OCI-LY1 (cell line): ENCODE measurements at regions not wholly inside any gene's neighbourhood (a gene's known extent, or its start where the extent isn't known, plus 50 kb on each side); places are given as distances from the start of the nearest gene placed in this dataset.

Source experiments
- H2AFZ ChIP-seq: fragments of 200-600 bp; sonication (generic), shearing (Covaris generic); 2 replicates; pipeline ENCODE4 v1.6.0; 2014; ENCODE audit warnings: antibody characterized with exemption, mild to moderate bottlenecking, low read length
- H3F3A ChIP-seq: fragments of 200-600 bp; sonication (generic), shearing (Covaris generic); 2 replicates; pipeline ENCODE4 v1.6.0; 2014; ENCODE audit warnings: mild to moderate bottlenecking, antibody characterized with exemption, low read length, moderate library complexity; ENCODE audit not compliant: insufficient read depth
- H3K27ac ChIP-seq: fragments of 200-600 bp; sonication (generic); 2 replicates; pipeline ENCODE4 v1.5.1; 2014; ENCODE audit warnings: low read length, mixed run types, mild to moderate bottlenecking, low read depth; ENCODE audit not compliant: poor library complexity, severe bottlenecking
- H3K27me3 ChIP-seq: fragments of 200-600 bp; sonication (generic); 2 replicates; pipeline ENCODE4 v1.6.0; 2014; ENCODE audit warnings: antibody characterized with exemption, mild to moderate bottlenecking, low read length, moderate library complexity; ENCODE audit not compliant: insufficient read depth
- H3K36me3 ChIP-seq: fragments of 200-600 bp; sonication (generic); 2 replicates; pipeline ENCODE4 v1.6.1; 2014; ENCODE audit warnings: mild to moderate bottlenecking, antibody characterized with exemption, low read length, moderate library complexity, mixed read lengths; ENCODE audit not compliant: insufficient read depth
- H3K4me1 ChIP-seq: fragments of 200-600 bp; sonication (generic); 2 replicates; pipeline ENCODE4 v1.5.1; 2014; ENCODE audit warnings: mild to moderate bottlenecking, low read length, moderate library complexity; ENCODE audit not compliant: insufficient read depth, severe bottlenecking
- H3K4me2 ChIP-seq: fragments of 200-600 bp; sonication (generic), shearing (Covaris generic); 2 replicates; pipeline ENCODE4 v1.6.1; 2014; ENCODE audit warnings: low read length
- H3K4me3 ChIP-seq: fragments of 200-600 bp; sonication (generic); 2 replicates; pipeline ENCODE4 v1.5.1; 2014; ENCODE audit warnings: low read length, low read depth, mild to moderate bottlenecking, mixed read lengths; ENCODE audit not compliant: poor library complexity, severe bottlenecking
- H3K79me2 ChIP-seq: fragments of 200-600 bp; shearing (Covaris generic); 2 replicates; pipeline ENCODE4 v1.6.1; 2016; ENCODE audit warnings: mixed run types, low read length, mixed read lengths; ENCODE audit not compliant: insufficient read depth
- H3K9ac ChIP-seq: fragments of 200-600 bp; sonication (generic), shearing (Covaris generic); 2 replicates; pipeline ENCODE4 v1.6.1; 2014; ENCODE audit warnings: mild to moderate bottlenecking, low read length, mixed read lengths
- H3K9me2 ChIP-seq: fragments of 200-600 bp; sonication (generic), shearing (Covaris generic); 2 replicates; pipeline ENCODE4 v1.6.1; 2014; ENCODE audit warnings: low read depth, mild to moderate bottlenecking, low read length, mixed read lengths
- H3K9me3 ChIP-seq: fragments of 200-600 bp; shearing (Covaris generic); 2 replicates; pipeline ENCODE4 v1.6.1; 2014; ENCODE audit warnings: low read length, mixed read lengths
- H4K20me1 ChIP-seq: fragments of 200-600 bp; sonication (generic), shearing (Covaris generic); 2 replicates; pipeline ENCODE4 v1.6.0; 2016; ENCODE audit warnings: mild to moderate bottlenecking, low read length; ENCODE audit not compliant: insufficient read depth
- EZH2 ChIP-seq: fragments of 200-600 bp; sonication (generic), shearing (Covaris generic); IDR thresholded peaks from 2 replicates; pipeline ENCODE4 v1.8.0; 2017; ENCODE audit warnings: borderline replicate concordance, mixed run types, mild to moderate bottlenecking, antibody characterized with exemption, low read length, moderate library complexity, mixed read lengths
- TF ChIP-seq, protein P1 (sequence below): fragments of 200-600 bp; sonication (generic), shearing (Covaris generic); IDR thresholded peaks from 2 replicates; pipeline ENCODE4 v1.5.1; 2017; ENCODE audit warnings: mild to moderate bottlenecking, antibody characterized with exemption, low read length, moderate library complexity, mixed read lengths

DNA sequence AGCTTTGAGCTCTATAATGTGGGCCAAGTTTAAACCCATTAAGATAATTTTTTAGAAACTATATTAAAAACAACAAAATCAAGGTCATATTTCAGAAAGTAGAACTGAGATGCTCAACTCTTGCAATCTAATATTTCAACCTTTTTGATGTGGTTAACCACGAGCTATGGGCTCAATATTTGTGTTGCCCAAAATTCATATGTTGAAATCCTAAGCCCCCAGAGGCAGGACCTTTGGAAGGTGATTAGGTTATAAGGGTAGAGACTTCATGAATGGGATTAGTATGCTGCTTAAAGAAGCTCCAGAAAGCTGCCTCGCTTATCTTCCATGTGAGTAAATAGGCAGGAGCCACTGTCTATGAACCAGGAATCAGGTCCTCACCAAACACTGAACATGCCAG is 284.4 kb downstream of the CRPPA start:
- no peak overlapping the region for H3K4me2 ChIP-seq
- no peaks in the 10 kb centered on the region for H3F3A ChIP-seq
- no peaks in the 10 kb centered on the region for H3K79me2 ChIP-seq
- no peak overlapping the region for H3K4me3 ChIP-seq
- no peaks in the 10 kb centered on the region for H3K9me3 ChIP-seq
- no peaks in the 10 kb centered on the region for H3K4me1 ChIP-seq
- no peaks in the 10 kb centered on the region for H3K27me3 ChIP-seq
- no peaks in the 10 kb centered on the region for H3K9me2 ChIP-seq
- no peak overlapping the region for H2AFZ ChIP-seq
- H4K20me1 ChIP-seq = no peaks in the 10 kb centered on the region
- no peak overlapping the region for H3K27ac ChIP-seq
- H3K36me3 ChIP-seq = no peaks in the 10 kb centered on the region
- no peak overlapping the region for H3K9ac ChIP-seq
- no peak for TF ChIP-seq EZH2
- TF ChIP-seq, protein P1, sequence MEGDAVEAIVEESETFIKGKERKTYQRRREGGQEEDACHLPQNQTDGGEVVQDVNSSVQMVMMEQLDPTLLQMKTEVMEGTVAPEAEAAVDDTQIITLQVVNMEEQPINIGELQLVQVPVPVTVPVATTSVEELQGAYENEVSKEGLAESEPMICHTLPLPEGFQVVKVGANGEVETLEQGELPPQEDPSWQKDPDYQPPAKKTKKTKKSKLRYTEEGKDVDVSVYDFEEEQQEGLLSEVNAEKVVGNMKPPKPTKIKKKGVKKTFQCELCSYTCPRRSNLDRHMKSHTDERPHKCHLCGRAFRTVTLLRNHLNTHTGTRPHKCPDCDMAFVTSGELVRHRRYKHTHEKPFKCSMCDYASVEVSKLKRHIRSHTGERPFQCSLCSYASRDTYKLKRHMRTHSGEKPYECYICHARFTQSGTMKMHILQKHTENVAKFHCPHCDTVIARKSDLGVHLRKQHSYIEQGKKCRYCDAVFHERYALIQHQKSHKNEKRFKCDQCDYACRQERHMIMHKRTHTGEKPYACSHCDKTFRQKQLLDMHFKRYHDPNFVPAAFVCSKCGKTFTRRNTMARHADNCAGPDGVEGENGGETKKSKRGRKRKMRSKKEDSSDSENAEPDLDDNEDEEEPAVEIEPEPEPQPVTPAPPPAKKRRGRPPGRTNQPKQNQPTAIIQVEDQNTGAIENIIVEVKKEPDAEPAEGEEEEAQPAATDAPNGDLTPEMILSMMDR = no peak

DNA sequence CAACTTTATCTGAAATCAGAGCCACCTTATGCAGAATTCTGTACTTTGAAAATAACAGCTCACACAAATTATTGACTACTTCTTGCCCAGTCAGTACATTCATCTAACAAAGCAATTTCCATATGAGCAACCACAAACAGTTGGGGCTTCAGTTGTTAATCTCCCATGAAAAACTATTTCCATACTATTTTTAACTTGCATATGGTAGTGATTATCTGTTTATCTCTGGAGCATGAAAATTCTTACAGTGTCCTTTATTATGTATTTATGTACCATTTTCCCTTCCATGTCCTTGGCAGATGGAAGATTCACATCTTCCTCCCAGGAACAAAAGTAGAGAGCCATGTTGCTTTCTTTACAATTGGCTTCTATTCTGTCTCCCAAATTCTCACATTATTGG is 285.7 kb downstream of the CRPPA start:
- Histone ChIP-seq H4K20me1 (no peaks in the 10 kb centered on the region), H2AFZ (no peak overlapping the region), H3K27ac (no peak overlapping the region), H3K4me3 (no peak overlapping the region), H3K27me3 (no peaks in the 10 kb centered on the region), H3K4me2 (no peak overlapping the region), H3K9me2 (no peaks in the 10 kb centered on the region), H3K79me2 (no peaks in the 10 kb centered on the region), H3K36me3 (no peaks in the 10 kb centered on the region), H3K4me1 (no peaks in the 10 kb centered on the region), H3K9me3 (no peaks in the 10 kb centered on the region), H3K9ac (no peak overlapping the region), H3F3A (no peaks in the 10 kb centered on the region)
- TF ChIP-seq EZH2 = no peak
- TF ChIP-seq, protein P1 = no peak

DNA sequence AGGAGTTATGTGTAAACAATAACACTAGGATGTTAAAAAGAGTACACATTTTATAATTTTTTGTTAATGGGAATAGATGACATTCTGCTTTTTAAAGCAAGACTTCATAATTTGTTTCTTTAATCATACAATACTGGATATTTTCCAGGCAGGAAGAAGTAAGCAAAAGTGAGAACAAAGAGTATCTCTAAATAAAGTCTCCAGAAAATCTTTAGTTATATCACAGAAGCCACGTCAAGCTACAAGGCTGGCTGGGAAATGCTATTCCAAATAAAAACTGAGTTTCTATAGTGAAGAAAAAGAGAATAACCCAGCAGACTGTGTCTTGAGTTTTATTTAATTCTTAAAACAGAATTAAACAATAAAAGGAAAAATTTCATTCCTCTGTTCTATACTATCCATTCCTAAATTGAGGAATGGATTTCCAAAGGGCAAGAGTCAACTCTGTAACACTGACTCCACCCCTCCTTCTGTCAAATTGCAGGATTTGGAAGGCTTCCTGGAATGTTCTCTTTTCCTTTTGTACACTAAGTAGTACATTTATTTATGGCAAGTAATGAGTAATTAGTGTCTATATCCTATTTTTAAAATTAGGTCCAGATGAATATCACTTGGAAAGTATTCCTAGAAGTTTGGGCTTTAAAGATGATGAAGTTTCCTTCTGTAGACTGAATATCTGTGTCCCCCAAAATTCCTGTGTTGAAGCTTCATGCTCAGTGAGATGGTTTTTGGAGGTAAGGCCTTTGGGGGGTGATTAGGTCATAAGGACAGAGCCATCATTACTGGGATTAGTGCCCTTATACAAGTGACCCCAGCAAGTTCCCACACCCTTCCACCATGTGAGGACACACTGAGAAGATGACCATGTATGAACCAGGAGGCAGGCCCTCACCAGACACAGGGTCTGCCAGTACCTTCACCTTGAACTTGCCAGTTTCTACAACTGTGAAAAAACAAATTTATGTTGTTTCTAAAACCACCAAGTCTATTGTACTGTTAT is 290.9 kb downstream of the CRPPA start:
- no peaks in the 10 kb centered on the region for H3K9me2 ChIP-seq
- no peak overlapping the region for H3K4me2 ChIP-seq
- H3K4me3 ChIP-seq = no peak overlapping the region
- H3K36me3 ChIP-seq = no peaks in the 10 kb centered on the region
- H3K27me3 ChIP-seq = no peaks in the 10 kb centered on the region
- no peaks in the 10 kb centered on the region for H3K4me1 ChIP-seq
- no peaks in the 10 kb centered on the region for H3K9me3 ChIP-seq
- H3K79me2 ChIP-seq = no peaks in the 10 kb centered on the region
- H2AFZ ChIP-seq = no peak overlapping the region
- no peaks in the 10 kb centered on the region for H3F3A ChIP-seq
- no peak overlapping the region for H3K27ac ChIP-seq
- TF ChIP-seq, protein P1 = no peak
- TF ChIP-seq EZH2 = no peak
- no peak overlapping the region for H3K9ac ChIP-seq
- no peaks in the 10 kb centered on the region for H4K20me1 ChIP-seq
